ENCODE measurements at regions not wholly inside any gene's neighbourhood (a gene's known extent, or its start where the extent isn't known, plus 50 kb on each side); places are given as distances from the start of the nearest gene placed in this dataset.

DNA sequence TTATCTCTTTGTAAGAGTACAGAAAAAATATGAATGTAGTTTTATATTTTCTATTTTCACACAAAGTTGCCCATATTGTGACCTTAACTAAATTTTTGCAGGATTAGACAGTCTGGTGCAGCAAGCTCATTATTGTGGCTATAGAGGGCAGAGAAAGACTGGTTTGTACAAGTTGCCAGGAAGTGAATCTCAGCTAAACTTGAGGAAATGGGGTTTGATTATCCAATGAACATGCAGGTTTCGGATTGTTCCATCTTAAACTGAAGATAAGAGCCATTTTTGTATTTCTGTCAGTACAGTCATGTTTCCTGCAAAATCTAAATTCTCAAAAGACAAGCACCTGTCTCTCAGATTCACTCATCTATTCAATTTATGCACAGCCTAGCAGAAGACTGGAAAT lies 390.9 kb downstream of the MMUT start:
- no peak for TF ChIP-seq MED1 (CRISPR knock-in tag; IDR thresholded peaks at IDR 0.05)
- TF ChIP-seq, protein P1, sequence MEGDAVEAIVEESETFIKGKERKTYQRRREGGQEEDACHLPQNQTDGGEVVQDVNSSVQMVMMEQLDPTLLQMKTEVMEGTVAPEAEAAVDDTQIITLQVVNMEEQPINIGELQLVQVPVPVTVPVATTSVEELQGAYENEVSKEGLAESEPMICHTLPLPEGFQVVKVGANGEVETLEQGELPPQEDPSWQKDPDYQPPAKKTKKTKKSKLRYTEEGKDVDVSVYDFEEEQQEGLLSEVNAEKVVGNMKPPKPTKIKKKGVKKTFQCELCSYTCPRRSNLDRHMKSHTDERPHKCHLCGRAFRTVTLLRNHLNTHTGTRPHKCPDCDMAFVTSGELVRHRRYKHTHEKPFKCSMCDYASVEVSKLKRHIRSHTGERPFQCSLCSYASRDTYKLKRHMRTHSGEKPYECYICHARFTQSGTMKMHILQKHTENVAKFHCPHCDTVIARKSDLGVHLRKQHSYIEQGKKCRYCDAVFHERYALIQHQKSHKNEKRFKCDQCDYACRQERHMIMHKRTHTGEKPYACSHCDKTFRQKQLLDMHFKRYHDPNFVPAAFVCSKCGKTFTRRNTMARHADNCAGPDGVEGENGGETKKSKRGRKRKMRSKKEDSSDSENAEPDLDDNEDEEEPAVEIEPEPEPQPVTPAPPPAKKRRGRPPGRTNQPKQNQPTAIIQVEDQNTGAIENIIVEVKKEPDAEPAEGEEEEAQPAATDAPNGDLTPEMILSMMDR (CRISPR knock-in tag; IDR thresholded peaks at IDR 0.05) = no peak
- TF ChIP-seq DR1 (CRISPR knock-in tag; IDR thresholded peaks at IDR 0.05) = no peak
- TF ChIP-seq NR2C2 (CRISPR knock-in tag; IDR thresholded peaks at IDR 0.05; ENCODE audit: borderline replicate concordance) = no peak
- no peak for TF ChIP-seq RFX5 (IDR thresholded peaks at IDR 0.05; ENCODE audit: low read depth, low read length)
- TF ChIP-seq SP1 (IDR thresholded peaks at IDR 0.05) = no peak
- no peak for TF ChIP-seq SP1 (CRISPR knock-in tag; IDR thresholded peaks at IDR 0.05)
- TF ChIP-seq, protein P2, sequence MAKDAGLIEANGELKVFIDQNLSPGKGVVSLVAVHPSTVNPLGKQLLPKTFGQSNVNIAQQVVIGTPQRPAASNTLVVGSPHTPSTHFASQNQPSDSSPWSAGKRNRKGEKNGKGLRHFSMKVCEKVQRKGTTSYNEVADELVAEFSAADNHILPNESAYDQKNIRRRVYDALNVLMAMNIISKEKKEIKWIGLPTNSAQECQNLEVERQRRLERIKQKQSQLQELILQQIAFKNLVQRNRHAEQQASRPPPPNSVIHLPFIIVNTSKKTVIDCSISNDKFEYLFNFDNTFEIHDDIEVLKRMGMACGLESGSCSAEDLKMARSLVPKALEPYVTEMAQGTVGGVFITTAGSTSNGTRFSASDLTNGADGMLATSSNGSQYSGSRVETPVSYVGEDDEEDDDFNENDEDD (CRISPR knock-in tag; IDR thresholded peaks at IDR 0.05; ENCODE audit: borderline replicate concordance) = no peak
- no peak for TF ChIP-seq RNF2 (conservative IDR thresholded peaks at IDR 0.05; ENCODE audit: low read depth)
- no peak for TF ChIP-seq ZNF143 (CRISPR knock-in tag; IDR thresholded peaks at IDR 0.05)
- TF ChIP-seq SALL1 (CRISPR knock-in tag; IDR thresholded peaks at IDR 0.05) = no peak
- TF ChIP-seq PHF8 (CRISPR knock-in tag; IDR thresholded peaks at IDR 0.05) = no peak
- no peak for TF ChIP-seq ZNF207 (IDR thresholded peaks at IDR 0.05; ENCODE audit: borderline replicate concordance)
